ENCODE measurements at regions not wholly inside any gene's neighbourhood (a gene's known extent, or its start where the extent isn't known, plus 50 kb on each side); places are given as distances from the start of the nearest gene placed in this dataset.

DNA sequence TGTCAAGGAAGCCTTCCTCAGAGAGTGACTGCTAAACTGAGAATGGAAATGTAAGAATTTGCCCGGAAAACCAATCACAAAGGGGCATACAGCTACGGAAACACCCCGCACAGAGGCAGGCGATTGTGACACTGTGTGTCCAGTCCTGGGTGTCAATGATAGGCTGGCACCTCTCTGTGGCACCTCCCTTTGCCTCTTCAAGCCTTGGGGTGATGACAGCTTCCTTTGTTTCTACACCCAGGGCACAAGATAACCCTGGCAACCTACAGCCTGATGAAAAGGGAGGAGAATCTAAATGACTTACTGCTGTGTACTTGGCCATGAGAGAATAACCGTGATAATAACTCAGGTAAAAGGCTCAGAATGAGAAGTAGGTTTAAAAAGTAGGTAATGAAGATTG lies 93.6 kb upstream of the SSTR4 start:
- peaks cover 0 to 7% (median 0%) of the 10 kb centered on the region in 12 donors for H3K4me1 ChIP-seq
- peaks cover 0 to 3% (median 0%) of the 10 kb centered on the region in 12 donors for H3K9me3 ChIP-seq
- TF ChIP-seq, protein P1, sequence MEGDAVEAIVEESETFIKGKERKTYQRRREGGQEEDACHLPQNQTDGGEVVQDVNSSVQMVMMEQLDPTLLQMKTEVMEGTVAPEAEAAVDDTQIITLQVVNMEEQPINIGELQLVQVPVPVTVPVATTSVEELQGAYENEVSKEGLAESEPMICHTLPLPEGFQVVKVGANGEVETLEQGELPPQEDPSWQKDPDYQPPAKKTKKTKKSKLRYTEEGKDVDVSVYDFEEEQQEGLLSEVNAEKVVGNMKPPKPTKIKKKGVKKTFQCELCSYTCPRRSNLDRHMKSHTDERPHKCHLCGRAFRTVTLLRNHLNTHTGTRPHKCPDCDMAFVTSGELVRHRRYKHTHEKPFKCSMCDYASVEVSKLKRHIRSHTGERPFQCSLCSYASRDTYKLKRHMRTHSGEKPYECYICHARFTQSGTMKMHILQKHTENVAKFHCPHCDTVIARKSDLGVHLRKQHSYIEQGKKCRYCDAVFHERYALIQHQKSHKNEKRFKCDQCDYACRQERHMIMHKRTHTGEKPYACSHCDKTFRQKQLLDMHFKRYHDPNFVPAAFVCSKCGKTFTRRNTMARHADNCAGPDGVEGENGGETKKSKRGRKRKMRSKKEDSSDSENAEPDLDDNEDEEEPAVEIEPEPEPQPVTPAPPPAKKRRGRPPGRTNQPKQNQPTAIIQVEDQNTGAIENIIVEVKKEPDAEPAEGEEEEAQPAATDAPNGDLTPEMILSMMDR (IDR thresholded peaks at IDR 0.05), result no peak
- TF ChIP-seq POLR2A (IDR thresholded peaks at IDR 0.05), result no peak
- 33 to 52% (median 49%) methylated on average over 5 of the region's 5 CpGs for WGBS, 4 donors
- ATAC-seq, result peak in 3 of 4 donors; percentile 71 to 86 (median 83)
- intact Hi-C loops (cut with DNase I), result no loop called here
- no peaks in the 10 kb centered on the region for H3K36me3 ChIP-seq
- peaks cover 0 to 25% (median 9%) of the 10 kb centered on the region in 9 donors for H3K27me3 ChIP-seq
- H3K27ac ChIP-seq, result no peak overlapping the region
- peak in 1 of 5 donors; percentile 41 for DNase-seq
- no peak overlapping the region for H3K4me3 ChIP-seq

DNA sequence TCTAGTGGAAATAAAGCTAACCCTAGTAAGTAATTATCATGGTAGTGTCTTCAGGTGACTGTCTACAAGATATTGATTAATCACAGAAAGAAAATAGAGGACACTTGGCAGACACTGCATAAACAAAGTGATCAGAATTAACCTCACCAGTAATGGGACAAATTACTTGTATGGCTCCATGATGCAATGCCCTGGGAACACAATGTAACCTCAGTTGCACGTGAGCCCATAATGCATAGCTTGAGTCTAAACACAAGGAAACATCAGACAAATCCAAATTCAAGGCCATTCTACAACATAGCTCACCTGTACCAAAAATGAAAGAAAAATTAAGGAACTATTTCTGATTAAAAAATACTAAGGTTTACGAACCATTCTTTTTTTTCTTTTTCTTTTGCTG lies 92.4 kb upstream of the SSTR4 start:
- intact Hi-C loops (cut with DNase I), result no loop called here
- peaks cover 0 to 25% (median 9%) of the 10 kb centered on the region in 9 donors for H3K27me3 ChIP-seq

DNA sequence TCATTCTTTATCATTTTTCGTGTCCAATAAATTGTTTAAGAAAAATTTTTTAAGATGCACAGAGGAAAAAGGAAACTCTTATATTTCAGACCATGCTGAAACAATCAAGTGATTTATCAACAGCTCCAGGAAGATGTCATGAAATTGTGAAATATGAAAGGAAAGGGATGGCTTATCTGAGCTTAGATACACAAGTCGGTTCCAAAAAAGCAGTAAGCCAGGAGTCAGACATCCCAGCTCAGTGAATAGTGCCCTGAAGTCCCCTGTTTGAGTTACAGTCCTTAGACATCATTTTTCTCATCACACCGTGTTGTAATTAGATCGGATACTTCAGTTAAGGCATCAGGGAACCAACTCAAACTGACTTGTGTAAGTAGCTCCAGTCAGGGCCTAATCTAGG lies 91.0 kb upstream of the SSTR4 start:
- TF ChIP-seq, protein P1 (IDR thresholded peaks at IDR 0.05), result no peak
- TF ChIP-seq POLR2A (IDR thresholded peaks at IDR 0.05), result no peak
- intact Hi-C loops (cut with DNase I), result no loop called here
- 56 to 69% (median 66%) methylated on average over 4 of the region's 4 CpGs for WGBS, 4 donors
- ATAC-seq (no peak), DNase-seq (no peak)
- H3K4me1 ChIP-seq, result peaks cover 0 to 7% (median 0%) of the 10 kb centered on the region in 12 donors
- H3K36me3 ChIP-seq, result no peaks in the 10 kb centered on the region
- H3K4me3 ChIP-seq, result no peak overlapping the region
- peaks cover 0 to 25% (median 9%) of the 10 kb centered on the region in 9 donors for H3K27me3 ChIP-seq
- H3K27ac ChIP-seq, result no peak overlapping the region
- H3K9me3 ChIP-seq, result no peaks in the 10 kb centered on the region

More for the DNA sequence above, 92.4 kb upstream of the SSTR4 start:
- DNase-seq, result no peak
- 90 to 95% (median 94%) methylated on average over 2 of the region's 2 CpGs for WGBS, 4 donors
- Histone ChIP-seq H3K4me3 (no peak overlapping the region), H3K36me3 (no peaks in the 10 kb centered on the region), H3K9me3 (no peaks in the 10 kb centered on the region), H3K27ac (no peak overlapping the region), H3K4me1 (peaks cover 0 to 7% (median 0%) of the 10 kb centered on the region in 12 donors)
- ATAC-seq, result no peak
- TF ChIP-seq, protein P1 (IDR thresholded peaks at IDR 0.05), result no peak
- TF ChIP-seq POLR2A (IDR thresholded peaks at IDR 0.05), result no peak

DNA sequence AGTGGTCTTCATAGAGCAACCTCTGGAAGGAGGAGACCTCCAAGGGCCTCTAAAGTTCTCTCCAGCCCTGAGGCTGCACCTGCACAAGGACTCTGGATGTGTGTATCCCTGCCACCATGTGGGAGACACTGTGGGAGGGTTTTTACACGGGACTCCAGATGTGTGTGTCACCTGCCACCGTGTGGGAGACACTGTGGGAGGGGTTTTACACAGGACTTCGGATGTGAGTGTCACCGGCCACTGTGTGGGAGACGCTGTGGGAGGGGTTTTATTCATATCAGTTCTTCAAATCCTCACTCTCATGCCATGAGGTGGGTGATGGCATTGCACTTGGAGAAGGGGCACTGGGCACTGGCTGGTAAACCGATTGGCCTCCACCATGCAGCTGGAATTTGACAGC lies 90.2 kb upstream of the SSTR4 start:
- Histone ChIP-seq H3K27me3 (peaks cover 0 to 25% (median 11%) of the 10 kb centered on the region in 9 donors), H3K36me3 (no peaks in the 10 kb centered on the region), H3K4me1 (peaks cover 0 to 6% (median 0%) of the 10 kb centered on the region in 12 donors), H3K27ac (no peak overlapping the region), H3K4me3 (no peak overlapping the region), H3K9me3 (no peaks in the 10 kb centered on the region)
- ATAC-seq, result no peak
- 91 to 96% (median 92%) methylated on average over 6 of the region's 6 CpGs for WGBS, 4 donors
- no peak for DNase-seq
- intact Hi-C loops (cut with DNase I), result no loop called here
- TF ChIP-seq POLR2A (IDR thresholded peaks at IDR 0.05), result no peak

DNA sequence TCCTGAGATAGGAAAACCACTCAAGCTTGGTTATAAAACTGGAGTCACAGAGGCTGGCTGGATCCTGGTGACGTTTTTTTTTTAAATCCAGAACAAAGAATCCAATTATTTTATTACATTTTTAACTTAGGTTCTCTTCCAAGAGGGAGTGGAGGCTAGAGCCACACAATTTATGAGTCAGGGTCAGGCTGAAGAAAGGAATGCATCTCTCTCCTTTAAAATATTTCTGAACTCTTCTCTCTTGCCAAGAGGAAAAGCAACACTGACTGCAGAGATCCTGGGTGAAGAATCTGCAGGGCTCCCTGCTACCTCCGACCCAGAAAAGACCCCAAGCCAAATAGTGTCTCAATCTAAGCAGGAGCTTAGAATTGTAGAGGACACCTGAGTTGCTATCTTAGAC lies 88.5 kb upstream of the SSTR4 start:
- WGBS, 4 donors, result 34 to 56% (median 52%) methylated on average over 2 of the region's 2 CpGs
- Histone ChIP-seq H3K36me3 (no peaks in the 10 kb centered on the region), H3K27ac (no peak overlapping the region), H3K4me1 (no peaks in the 10 kb centered on the region), H3K4me3 (no peak overlapping the region), H3K27me3 (peaks cover 0 to 14% (median 5%) of the 10 kb centered on the region in 9 donors), H3K9me3 (no peaks in the 10 kb centered on the region)
- DNase-seq (no peak), ATAC-seq (no peak)
- intact Hi-C loops (cut with DNase I), result no loop called here
- TF ChIP-seq POLR2A (IDR thresholded peaks at IDR 0.05), result no peak
- TF ChIP-seq, protein P1 (IDR thresholded peaks at IDR 0.05), result no peak

All from heart left ventricle (tissue), 16 donors.